ENCODE measurements at regions not wholly inside any gene's neighbourhood (a gene's known extent, or its start where the extent isn't known, plus 50 kb on each side); places are given as distances from the start of the nearest gene placed in this dataset.

- TF ChIP-seq EZH2 (IDR thresholded peaks at IDR 0.05; ENCODE audit: borderline replicate concordance, low read depth, low read length, severe bottlenecking), result no peak
- TF ChIP-seq, protein P1, sequence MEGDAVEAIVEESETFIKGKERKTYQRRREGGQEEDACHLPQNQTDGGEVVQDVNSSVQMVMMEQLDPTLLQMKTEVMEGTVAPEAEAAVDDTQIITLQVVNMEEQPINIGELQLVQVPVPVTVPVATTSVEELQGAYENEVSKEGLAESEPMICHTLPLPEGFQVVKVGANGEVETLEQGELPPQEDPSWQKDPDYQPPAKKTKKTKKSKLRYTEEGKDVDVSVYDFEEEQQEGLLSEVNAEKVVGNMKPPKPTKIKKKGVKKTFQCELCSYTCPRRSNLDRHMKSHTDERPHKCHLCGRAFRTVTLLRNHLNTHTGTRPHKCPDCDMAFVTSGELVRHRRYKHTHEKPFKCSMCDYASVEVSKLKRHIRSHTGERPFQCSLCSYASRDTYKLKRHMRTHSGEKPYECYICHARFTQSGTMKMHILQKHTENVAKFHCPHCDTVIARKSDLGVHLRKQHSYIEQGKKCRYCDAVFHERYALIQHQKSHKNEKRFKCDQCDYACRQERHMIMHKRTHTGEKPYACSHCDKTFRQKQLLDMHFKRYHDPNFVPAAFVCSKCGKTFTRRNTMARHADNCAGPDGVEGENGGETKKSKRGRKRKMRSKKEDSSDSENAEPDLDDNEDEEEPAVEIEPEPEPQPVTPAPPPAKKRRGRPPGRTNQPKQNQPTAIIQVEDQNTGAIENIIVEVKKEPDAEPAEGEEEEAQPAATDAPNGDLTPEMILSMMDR (IDR thresholded peaks at IDR 0.05; ENCODE audit: borderline replicate concordance, extremely low read depth, low read length, poor library complexity, severe bottlenecking), result no peak
- Histone ChIP-seq H3K4me1 (ENCODE audit: insufficient read depth, low read length) (no peaks in the 10 kb centered on the region), H2AFZ (ENCODE audit: low read depth, low read length) (no peak overlapping the region), H3K4me2 (ENCODE audit: insufficient read depth, low read length) (no peak overlapping the region), H3K4me3 (ENCODE audit: low read depth in 1 of 2, low read length in 2 of 2) (no peak overlapping the region), H4K20me1 (ENCODE audit: insufficient read depth, low read length) (no peaks in the 10 kb centered on the region; the same call in 1 of the 2 replicates), H3K27me3 (ENCODE audit: insufficient read depth, low read length, poor library complexity) (no peaks in the 10 kb centered on the region), H3K9me3 (ENCODE audit: insufficient read depth, low read length, severe bottlenecking) (no peaks in the 10 kb centered on the region), H3K9ac (ENCODE audit: low read depth, low read length) (no peak overlapping the region), H3K36me3 (ENCODE audit: insufficient read depth, low read length) (no peaks in the 10 kb centered on the region), H3K79me2 (ENCODE audit: insufficient read depth, low read length) (no peaks in the 10 kb centered on the region), H3K27ac (ENCODE audit: low read length) (no peak overlapping the region)
- no peak for DNase-seq
- ATAC-seq (ENCODE audit: insufficient read depth, low read depth), result no peak
Measured at GRCh38 chr18:78867131-78867530, 112.5 kb upstream of the SALL3 start.

DNA sequence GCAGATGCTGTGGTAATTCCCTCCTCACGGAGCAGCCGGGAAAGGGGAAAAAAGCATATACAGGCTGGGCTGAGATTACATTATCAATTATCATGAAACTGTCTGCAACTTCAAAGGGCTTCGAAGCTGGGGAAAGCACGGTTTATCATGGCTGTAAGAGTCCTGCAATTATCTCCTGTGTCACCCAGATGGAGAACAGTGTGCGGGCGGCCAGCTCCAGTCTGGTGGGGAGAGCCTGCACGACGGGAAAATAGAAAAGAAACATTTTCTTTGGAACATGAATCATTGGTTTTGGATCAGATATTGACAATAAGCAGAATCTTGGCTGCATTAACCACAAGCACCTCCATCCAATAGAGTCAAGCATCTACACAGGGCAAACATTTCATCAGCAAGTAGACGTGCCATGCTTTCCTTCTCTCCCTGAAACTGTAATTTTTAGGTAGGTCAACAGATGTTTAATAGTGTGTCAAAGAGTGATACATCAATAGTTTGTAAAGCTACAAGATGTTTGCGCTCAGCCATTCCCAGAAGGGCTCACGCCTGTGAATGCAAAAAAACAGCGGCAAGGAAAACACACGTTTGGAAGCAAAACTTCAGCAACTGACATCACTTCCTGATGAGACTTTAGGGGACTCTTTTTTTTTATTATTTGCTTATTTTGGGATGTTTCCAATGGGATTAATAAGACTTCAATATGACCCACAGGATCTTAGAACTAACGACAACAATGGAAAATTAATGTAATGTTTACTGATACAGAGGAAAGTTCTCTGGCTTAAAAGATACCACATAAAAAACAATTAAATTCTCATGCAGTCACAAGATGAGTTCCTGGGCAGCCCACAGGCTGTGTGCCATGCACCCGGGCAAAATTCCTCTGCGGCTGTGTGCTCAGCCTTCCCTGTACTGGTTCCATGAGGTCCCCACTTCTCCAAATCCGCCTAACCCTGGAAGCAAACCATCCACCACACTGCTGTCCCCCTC lies 111.0 kb upstream of the SALL3 start:
- no peak overlapping the region for H2AFZ ChIP-seq (ENCODE audit: low read depth, low read length)
- no peak for ATAC-seq (ENCODE audit: insufficient read depth, low read depth)
- no peaks in the 10 kb centered on the region for H3K9me3 ChIP-seq (ENCODE audit: insufficient read depth, low read length, severe bottlenecking)
- H4K20me1 ChIP-seq (ENCODE audit: insufficient read depth, low read length), result no peaks in the 10 kb centered on the region; the same call in 1 of the 2 replicates
- no peaks in the 10 kb centered on the region for H3K27me3 ChIP-seq (ENCODE audit: insufficient read depth, low read length, poor library complexity)
- H3K79me2 ChIP-seq (ENCODE audit: insufficient read depth, low read length), result no peaks in the 10 kb centered on the region
- no peak overlapping the region for H3K4me2 ChIP-seq (ENCODE audit: insufficient read depth, low read length)
- DNase-seq, result no peak
- no peaks in the 10 kb centered on the region for H3K36me3 ChIP-seq (ENCODE audit: insufficient read depth, low read length)
- no peaks in the 10 kb centered on the region for H3K4me1 ChIP-seq (ENCODE audit: insufficient read depth, low read length)
- no peak for TF ChIP-seq EZH2 (IDR thresholded peaks at IDR 0.05; ENCODE audit: borderline replicate concordance, low read depth, low read length, severe bottlenecking)
- TF ChIP-seq, protein P1 (IDR thresholded peaks at IDR 0.05; ENCODE audit: borderline replicate concordance, extremely low read depth, low read length, poor library complexity, severe bottlenecking), result no peak
- H3K9ac ChIP-seq (ENCODE audit: low read depth, low read length), result no peak overlapping the region
- H3K27ac ChIP-seq (ENCODE audit: low read length), result no peak overlapping the region
- no peak overlapping the region for H3K4me3 ChIP-seq (ENCODE audit: low read depth in 1 of 2, low read length in 2 of 2)

DNA sequence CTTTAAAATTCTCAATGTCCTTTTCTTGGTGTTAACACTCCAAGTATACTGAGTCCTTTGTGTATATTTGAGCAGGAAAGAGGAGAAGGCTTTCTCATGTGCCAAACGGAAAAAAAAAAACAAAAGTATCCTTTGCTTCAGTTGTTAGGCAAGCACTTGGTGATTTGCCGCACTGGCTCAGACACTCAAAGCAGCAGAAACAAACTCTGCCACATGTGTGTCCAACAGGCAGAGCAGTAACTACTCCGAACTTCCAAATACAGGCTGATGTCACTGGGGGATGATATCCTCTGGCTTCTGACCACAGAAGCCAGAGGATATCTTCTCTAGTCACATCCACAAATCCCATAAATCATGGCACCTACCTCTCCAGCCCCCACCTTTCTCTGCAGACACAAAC lies 108.0 kb upstream of the SALL3 start:
- Histone ChIP-seq H3K36me3 (ENCODE audit: insufficient read depth, low read length) (no peaks in the 10 kb centered on the region), H3K27ac (ENCODE audit: low read length) (no peak overlapping the region), H3K4me2 (ENCODE audit: insufficient read depth, low read length) (no peak overlapping the region), H3K4me3 (ENCODE audit: low read depth in 1 of 2, low read length in 2 of 2) (no peak overlapping the region), H3K79me2 (ENCODE audit: insufficient read depth, low read length) (no peaks in the 10 kb centered on the region), H3K9me3 (ENCODE audit: insufficient read depth, low read length, severe bottlenecking) (no peaks in the 10 kb centered on the region), H3K9ac (ENCODE audit: low read depth, low read length) (no peak overlapping the region), H4K20me1 (ENCODE audit: insufficient read depth, low read length) (no peaks in the 10 kb centered on the region; the same call in 1 of the 2 replicates), H3K4me1 (ENCODE audit: insufficient read depth, low read length) (no peaks in the 10 kb centered on the region), H2AFZ (ENCODE audit: low read depth, low read length) (no peak overlapping the region), H3K27me3 (ENCODE audit: insufficient read depth, low read length, poor library complexity) (no peaks in the 10 kb centered on the region)
- ATAC-seq (ENCODE audit: insufficient read depth, low read depth) (no peak), DNase-seq (no peak)
- TF ChIP-seq EZH2 (IDR thresholded peaks at IDR 0.05; ENCODE audit: borderline replicate concordance, low read depth, low read length, severe bottlenecking), result no peak
- TF ChIP-seq, protein P1 (IDR thresholded peaks at IDR 0.05; ENCODE audit: borderline replicate concordance, extremely low read depth, low read length, poor library complexity, severe bottlenecking), result no peak

All from DND-41 (cell line).